MCF 10A (cell line): ENCODE measurements at regions not wholly inside any gene's neighbourhood (a gene's known extent, or its start where the extent isn't known, plus 50 kb on each side); places are given as distances from the start of the nearest gene placed in this dataset.
A peak's percentile ranks its signal among the peaks of the same experiment; 100 is the strongest.

Experiments
- BruUV-seq: library from RNA; stranded (reverse); fragments of 400-500 nt; replicated peaks from 2 replicates; lab custom pipeline; 2021; lab: Mats Ljungman, UMichigan
- CTCF ChIA-PET: fragments of 300-600 bp; sonication (Branson Sonifier 250); formaldehyde crosslinking; extraction: SDS; loops from one replicate; lab custom pipeline; 2021; ENCODE audit warnings: antibody characterized with exemption, inconsistent platforms; lab: Yijun Ruan, JAX
- POLR2A ChIA-PET: fragments of 300-600, 350-650 bp; sonication (Branson Sonifier 250); formaldehyde crosslinking; extraction: SDS; loops from one replicate; lab custom pipeline; 2020; ENCODE audit warnings: antibody characterized with exemption, inconsistent platforms; lab: Yijun Ruan, JAX
- DNase-seq: peaks from one replicate; pipeline ENCODE4 v3.0.0-alpha.2; 2018; ENCODE audit not compliant: unreplicated experiment
- H3K27ac Mint-ChIP-seq: one replicate; pipeline ENCODE4 v1.8.0; 2022; ENCODE audit warnings: mild to moderate bottlenecking, low read depth, mixed read lengths; ENCODE audit not compliant: unreplicated experiment
- H3K27me3 Mint-ChIP-seq: one replicate; pipeline ENCODE4 v1.8.0; 2022; ENCODE audit warnings: mixed read lengths; ENCODE audit not compliant: insufficient read depth, unreplicated experiment
- H3K36me3 Mint-ChIP-seq: one replicate; pipeline ENCODE4 v1.8.0; 2022; ENCODE audit warnings: mild to moderate bottlenecking, moderate library complexity, mixed read lengths; ENCODE audit not compliant: insufficient read depth, unreplicated experiment
- H3K4me1 Mint-ChIP-seq: one replicate; pipeline ENCODE4 v1.8.0; 2022; ENCODE audit warnings: mixed read lengths; ENCODE audit not compliant: insufficient read depth, unreplicated experiment
- H3K4me3 Mint-ChIP-seq: one replicate; pipeline ENCODE4 v1.8.0; 2022; ENCODE audit warnings: mild to moderate bottlenecking, moderate library complexity, mixed read lengths; ENCODE audit not compliant: unreplicated experiment
- H3K9me3 Mint-ChIP-seq: one replicate; pipeline ENCODE4 v1.8.0; 2022; ENCODE audit warnings: mixed read lengths; ENCODE audit not compliant: unreplicated experiment
- intact Hi-C: fragments of 100-400 bp; cut with micrococcal nuclease; formaldehyde crosslinking; loops from 2 replicates; pipeline ENCODE4 v1.14.1; 2022
- TF ChIP-seq, protein P1 (sequence below): fragments of 200-600 bp; IDR thresholded peaks from one replicate; pipeline ENCODE4 v1.8.0; 2022; ENCODE audit warnings: antibody characterized with exemption, mild to moderate bottlenecking; ENCODE audit not compliant: unreplicated experiment

DNA sequence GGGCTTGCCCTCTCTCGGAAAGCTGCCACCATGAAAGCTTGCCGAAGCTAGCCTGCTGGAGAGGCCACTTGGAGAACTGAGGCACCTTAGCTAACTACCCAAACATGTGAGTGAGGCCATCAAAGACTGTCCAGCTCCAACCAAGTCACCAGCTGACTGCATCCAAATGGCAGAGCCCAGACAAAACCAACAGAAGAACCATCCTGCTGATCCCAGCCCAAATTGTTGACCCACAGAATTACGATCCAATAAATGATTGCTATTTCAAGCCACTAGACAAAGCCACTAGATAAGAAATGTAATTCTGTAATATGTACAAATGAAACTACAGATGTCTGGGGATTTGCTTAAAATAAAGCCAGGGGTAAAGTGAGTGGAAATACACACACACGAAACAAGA is 109.8 kb upstream of the TRPM1 start:
- Mint-ChIP-seq H3K9me3 (no peaks in the 10 kb centered on the region), H3K36me3 (no peaks in the 10 kb centered on the region), H3K27me3 (no peaks in the 10 kb centered on the region), H3K4me1 (peaks cover 8% of the 10 kb centered on the region), H3K4me3 (no peak overlapping the region), H3K27ac (no peak overlapping the region)
- CTCF ChIA-PET, result no interaction called here
- no peak for DNase-seq
- intact Hi-C loops, result no loop called here
- BruUV-seq, result no TSS peak
- TF ChIP-seq, protein P1, sequence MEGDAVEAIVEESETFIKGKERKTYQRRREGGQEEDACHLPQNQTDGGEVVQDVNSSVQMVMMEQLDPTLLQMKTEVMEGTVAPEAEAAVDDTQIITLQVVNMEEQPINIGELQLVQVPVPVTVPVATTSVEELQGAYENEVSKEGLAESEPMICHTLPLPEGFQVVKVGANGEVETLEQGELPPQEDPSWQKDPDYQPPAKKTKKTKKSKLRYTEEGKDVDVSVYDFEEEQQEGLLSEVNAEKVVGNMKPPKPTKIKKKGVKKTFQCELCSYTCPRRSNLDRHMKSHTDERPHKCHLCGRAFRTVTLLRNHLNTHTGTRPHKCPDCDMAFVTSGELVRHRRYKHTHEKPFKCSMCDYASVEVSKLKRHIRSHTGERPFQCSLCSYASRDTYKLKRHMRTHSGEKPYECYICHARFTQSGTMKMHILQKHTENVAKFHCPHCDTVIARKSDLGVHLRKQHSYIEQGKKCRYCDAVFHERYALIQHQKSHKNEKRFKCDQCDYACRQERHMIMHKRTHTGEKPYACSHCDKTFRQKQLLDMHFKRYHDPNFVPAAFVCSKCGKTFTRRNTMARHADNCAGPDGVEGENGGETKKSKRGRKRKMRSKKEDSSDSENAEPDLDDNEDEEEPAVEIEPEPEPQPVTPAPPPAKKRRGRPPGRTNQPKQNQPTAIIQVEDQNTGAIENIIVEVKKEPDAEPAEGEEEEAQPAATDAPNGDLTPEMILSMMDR, result no peak
- POLR2A ChIA-PET, result no interaction called here

DNA sequence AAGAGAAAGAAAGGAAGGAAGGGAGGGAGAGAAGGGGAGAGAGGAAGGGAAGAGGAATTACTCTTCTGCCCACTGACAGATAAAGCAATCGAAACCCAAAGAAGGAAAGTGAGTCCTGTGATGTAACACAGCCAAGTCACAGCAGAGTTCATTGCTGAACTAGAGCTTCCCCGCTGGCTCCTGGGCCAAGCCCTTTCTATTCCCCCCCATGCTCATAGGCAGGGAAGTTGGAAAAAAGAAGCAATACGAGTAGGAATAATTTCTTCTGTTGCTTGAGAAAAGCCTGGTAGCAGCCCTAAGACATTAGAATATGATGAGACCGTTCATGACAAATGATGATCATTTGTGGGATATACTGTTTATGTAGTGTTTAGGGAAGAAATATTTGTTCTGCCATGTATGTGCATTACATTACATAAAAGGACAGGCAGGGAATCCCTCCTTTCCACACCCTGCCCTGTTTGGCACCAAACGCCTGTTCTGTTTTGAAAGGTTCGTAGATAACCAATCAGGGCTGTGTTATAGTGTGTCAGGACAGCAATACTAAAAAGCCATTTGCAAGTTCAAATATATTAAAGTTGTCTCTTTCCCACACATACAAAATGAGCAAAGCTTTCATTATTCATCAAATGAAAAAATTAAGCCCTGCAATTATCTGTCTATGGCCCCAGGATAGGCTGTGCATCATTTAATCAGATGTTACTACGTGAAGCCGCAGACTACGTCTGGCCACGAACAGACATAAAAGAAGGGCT is 111.0 kb upstream of the TRPM1 start:
- no peak for DNase-seq
- Mint-ChIP-seq H3K4me1 (peaks cover 16% of the 10 kb centered on the region), H3K4me3 (no peak overlapping the region), H3K27ac (no peak overlapping the region), H3K27me3 (no peaks in the 10 kb centered on the region), H3K9me3 (no peaks in the 10 kb centered on the region), H3K36me3 (no peaks in the 10 kb centered on the region)
- ChIA-PET POLR2A (interaction anchor here (3.8 kb wide), 1 partner anchor 114 kb away, joined by 59 read pairs; the partner anchor contains the start of gene KLF13), CTCF (interaction anchor here (0.9 to 3.2 kb wide), 4 partner anchors 91 to 277 kb away, joined by 4 to 14 read pairs (median 4); no protein-coding TSS in a partner anchor)
- no TSS peak for BruUV-seq
- TF ChIP-seq, protein P1, result no peak
- intact Hi-C loops, result no loop called here

DNA sequence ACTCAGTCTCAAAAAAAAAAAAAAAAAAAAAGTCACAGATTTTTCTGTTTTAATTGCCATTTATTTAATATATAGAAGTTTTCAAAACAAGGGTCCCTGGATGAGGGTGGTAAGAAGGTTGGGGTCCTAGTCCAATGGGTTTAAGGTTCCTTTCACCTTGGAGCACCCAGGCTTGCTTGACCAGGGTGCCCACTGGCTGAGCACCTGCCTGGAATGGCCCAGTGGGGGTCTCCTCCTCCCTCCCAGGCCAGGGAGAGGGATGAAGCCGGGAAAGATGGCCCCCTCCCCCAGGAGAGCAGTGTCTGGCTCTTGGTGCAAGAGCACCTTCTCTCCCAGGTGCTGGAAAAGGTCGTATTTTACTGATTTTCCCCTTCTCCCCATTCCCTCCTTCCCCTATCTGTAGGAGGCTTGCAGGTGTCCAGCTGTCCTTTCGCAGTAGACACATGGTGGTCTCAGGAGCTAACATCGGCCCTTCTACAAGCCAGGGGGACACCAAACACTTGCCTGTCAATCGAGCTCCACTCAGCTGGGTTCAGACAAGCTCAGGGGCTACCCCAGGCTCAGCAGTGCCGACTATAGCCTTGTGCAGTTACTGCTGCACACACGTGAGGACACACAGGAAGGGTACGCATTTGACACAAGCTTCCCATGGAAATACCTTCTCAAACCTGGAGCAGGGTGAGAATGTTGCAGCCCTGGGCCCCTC is 112.3 kb upstream of the KLF13 start:
- H3K27ac Mint-ChIP-seq, result peak overlapping the region; percentile 39
- TF ChIP-seq, protein P1, result peak; percentile 14
- peak overlapping the region; percentile 68 for H3K4me3 Mint-ChIP-seq
- peaks cover 16% of the 10 kb centered on the region for H3K4me1 Mint-ChIP-seq
- BruUV-seq, result no TSS peak
- DNase-seq, result no peak
- intact Hi-C loops, result no loop called here
- no peaks in the 10 kb centered on the region for H3K9me3 Mint-ChIP-seq
- H3K27me3 Mint-ChIP-seq, result no peaks in the 10 kb centered on the region
- CTCF ChIA-PET, result interaction anchor here (0.5 to 3.2 kb wide), 21 partner anchors 8 to 788 kb away, joined by 3 to 14 read pairs (median 4); no protein-coding TSS in a partner anchor
- POLR2A ChIA-PET, result interaction anchor here (0.6 to 3.8 kb wide), 21 partner anchors 14 to 761 kb away, joined by 3 to 59 read pairs (median 4); partner anchors contain the start of genes FAN1, KLF13 and MTMR10
- H3K36me3 Mint-ChIP-seq, result no peaks in the 10 kb centered on the region
